IPS-11a (cell line): ENCODE measurements at regions not wholly inside any gene's neighbourhood (a gene's known extent, or its start where the extent isn't known, plus 50 kb on each side); places are given as distances from the start of the nearest gene placed in this dataset.
"Not testable (repeated sequence)": the region's sequence is repeated elsewhere in the genome, so short reads cannot be mapped to it uniquely, and the experiment has no call there.

Experiments used
- H3K4me3 ChIP-seq: one replicate; pipeline ENCODE4 v1.5.1; 2013; ENCODE audit warnings: low read depth, low read length, control low read depth

GRCh38 chr18:60209042-60209441 is 163.5 kb downstream of the MC4R start:
- no peak overlapping the region for H3K4me3 ChIP-seq

- H3K4me3 ChIP-seq: no peak overlapping the region
Measured at GRCh38 chr18:60202708-60203107, 169.9 kb downstream of the MC4R start.

GRCh38 chr18:60200558-60200957 is 172.0 kb downstream of the MC4R start:
- H3K4me3 ChIP-seq: no peak overlapping the region

- H3K4me3 ChIP-seq: no peak overlapping the region
Measured at GRCh38 chr18:60199505-60199904, 173.1 kb downstream of the MC4R start.

GRCh38 chr18:60197671-60198462 is 174.7 kb downstream of the MC4R start:
- no peak overlapping the region for H3K4me3 ChIP-seq

GRCh38 chr18:60196836-60197606 is 175.6 kb downstream of the MC4R start:
- no peak overlapping the region for H3K4me3 ChIP-seq

GRCh38 chr18:60193780-60194179 is 178.8 kb downstream of the MC4R start:
- no peak overlapping the region for H3K4me3 ChIP-seq

GRCh38 chr18:60191926-60192325 is 180.6 kb downstream of the MC4R start:
- no peak overlapping the region for H3K4me3 ChIP-seq

- no peak overlapping the region for H3K4me3 ChIP-seq
Measured at GRCh38 chr18:60189856-60190255, 182.7 kb downstream of the MC4R start.

GRCh38 chr18:60188958-60189357 is 183.6 kb downstream of the MC4R start:
- no peak overlapping the region for H3K4me3 ChIP-seq

GRCh38 chr18:60182223-60182622 is 190.4 kb downstream of the MC4R start:
- H3K4me3 ChIP-seq: no peak overlapping the region

GRCh38 chr18:60180671-60181070 is 191.9 kb downstream of the MC4R start:
- H3K4me3 ChIP-seq: no peak overlapping the region

GRCh38 chr18:60178224-60178623 is 194.4 kb downstream of the MC4R start:
- H3K4me3 ChIP-seq: not testable (repeated sequence)

- no peak overlapping the region for H3K4me3 ChIP-seq
Measured at GRCh38 chr18:60176259-60176658, 196.3 kb downstream of the MC4R start.

- no peak overlapping the region for H3K4me3 ChIP-seq
Measured at GRCh38 chr18:60174832-60175231, 197.7 kb downstream of the MC4R start.

GRCh38 chr18:60172030-60172429 is 200.5 kb downstream of the MC4R start:
- H3K4me3 ChIP-seq: no peak overlapping the region

- no peak overlapping the region for H3K4me3 ChIP-seq
Measured at GRCh38 chr18:60163622-60164021, 209.0 kb downstream of the MC4R start.

- H3K4me3 ChIP-seq: no peak overlapping the region
Measured at GRCh38 chr18:60162388-60162787, 210.2 kb downstream of the MC4R start.

GRCh38 chr18:60157810-60158209 is 214.8 kb downstream of the MC4R start:
- no peak overlapping the region for H3K4me3 ChIP-seq

GRCh38 chr18:60153376-60153775 is 219.2 kb downstream of the MC4R start:
- H3K4me3 ChIP-seq: no peak overlapping the region

GRCh38 chr18:60149316-60149715 is 223.3 kb downstream of the MC4R start:
- H3K4me3 ChIP-seq: no peak overlapping the region

GRCh38 chr18:60147323-60147722 is 225.3 kb downstream of the MC4R start:
- H3K4me3 ChIP-seq: no peak overlapping the region
